CD4-positive, alpha-beta T cell (primary cell): ENCODE measurements at regions not wholly inside any gene's neighbourhood (a gene's known extent, or its start where the extent isn't known, plus 50 kb on each side); places are given as distances from the start of the nearest gene placed in this dataset.

ENCODE experiments used
- ATAC-seq: fragments of 200-7000 bp; cut with Tn5 transposase; one replicate; pipeline ENCODE4 v1.10.0; 2022; ENCODE audit warnings: mild to moderate bottlenecking; ENCODE audit not compliant: poor library complexity
- CTCF ChIA-PET: fragments of 350-600 bp; sonication (Branson Sonifier 250); formaldehyde crosslinking; loops from one replicate; lab custom pipeline; 2021; ENCODE audit warnings: antibody characterized with exemption, inconsistent platforms; lab: Charles Lee
- POLR2A ChIA-PET: fragments of 350-600 bp; sonication (Branson Sonifier 250); formaldehyde crosslinking; loops from one replicate; lab custom pipeline; 2021; ENCODE audit warnings: antibody characterized with exemption, inconsistent platforms; lab: Charles Lee
- DNase-seq, 14 experiments: peaks; one replicate each; pipeline ENCODE4 v3.0.0-alpha.2; 2013 to 2020; ENCODE audit warnings: mixed read lengths in 2 of 14
- H3K27ac ChIP-seq, 2 donors: one replicate each; pipeline versions ENCODE4 v1.5.1 to v1.7.0; 2013; ENCODE audit warnings: low read length in 2 of 2, low read depth in 1 of 2, mild to moderate bottlenecking in 1 of 2
- H3K27me3 ChIP-seq, 2 experiments: 1 replicate in 1 of 2; 2 replicates in 1 of 2; pipeline versions ENCODE4 v1.6.1 to v1.7.0; 2013; ENCODE audit warnings: low read length in 2 of 2, control low read depth in 1 of 2, mild to moderate bottlenecking in 1 of 2, moderate library complexity in 1 of 2; ENCODE audit not compliant: insufficient read depth in 2 of 2, control insufficient read depth in 1 of 2
- H3K36me3 ChIP-seq: one replicate; pipeline ENCODE4 v1.6.1; 2013; ENCODE audit warnings: low read length, control low read depth; ENCODE audit not compliant: insufficient read depth
- H3K4me1 ChIP-seq: one replicate; pipeline ENCODE4 v1.6.1; 2013; ENCODE audit warnings: low read length, control low read depth; ENCODE audit not compliant: insufficient read depth
- H3K4me3 ChIP-seq: one replicate; pipeline ENCODE4 v1.5.1; 2013; ENCODE audit warnings: mild to moderate bottlenecking, low read length, moderate library complexity
- H3K9me3 ChIP-seq, 2 experiments: 1 replicate in 1 of 2; 2 replicates in 1 of 2; pipeline versions ENCODE4 v1.6.1 to v1.7.0; 2013; ENCODE audit warnings: low read length in 2 of 2, mild to moderate bottlenecking in 2 of 2, control low read depth in 1 of 2, moderate library complexity in 1 of 2; ENCODE audit not compliant: control insufficient read depth in 1 of 2, insufficient read depth in 1 of 2
- H3K27ac Mint-ChIP-seq: one replicate; pipeline ENCODE4 v1.8.0; 2020; ENCODE audit warnings: mixed read lengths
- H3K27me3 Mint-ChIP-seq: one replicate; pipeline ENCODE4 v1.8.0; 2021; ENCODE audit warnings: mixed read lengths
- H3K36me3 Mint-ChIP-seq: one replicate; pipeline ENCODE4 v1.8.0; 2021; ENCODE audit warnings: low read depth, mixed read lengths
- H3K4me1 Mint-ChIP-seq: one replicate; pipeline ENCODE4 v1.8.0; 2021; ENCODE audit warnings: low read depth, mixed read lengths
- H3K4me3 Mint-ChIP-seq: one replicate; pipeline ENCODE4 v1.8.0; 2020; ENCODE audit warnings: mild to moderate bottlenecking, mixed read lengths
- H3K9me3 Mint-ChIP-seq: one replicate; pipeline ENCODE4 v1.8.0; 2020; ENCODE audit warnings: mixed read lengths
- intact Hi-C, 2 experiments: fragments of 100-400 bp; cut with DNase I in 1 of 2; cut with micrococcal nuclease in 1 of 2; formaldehyde crosslinking; loops; one replicate each; pipeline versions ENCODE4 v1.15.1 to v1.9.0; 2023 to 2025; cut with DNase I, micrococcal nuclease
- TF ChIP-seq, protein P1 (sequence below): fragments of 200-600 bp; IDR thresholded peaks from one replicate; pipeline ENCODE4 v1.8.0; 2022; ENCODE audit warnings: antibody characterized with exemption, mild to moderate bottlenecking

DNA sequence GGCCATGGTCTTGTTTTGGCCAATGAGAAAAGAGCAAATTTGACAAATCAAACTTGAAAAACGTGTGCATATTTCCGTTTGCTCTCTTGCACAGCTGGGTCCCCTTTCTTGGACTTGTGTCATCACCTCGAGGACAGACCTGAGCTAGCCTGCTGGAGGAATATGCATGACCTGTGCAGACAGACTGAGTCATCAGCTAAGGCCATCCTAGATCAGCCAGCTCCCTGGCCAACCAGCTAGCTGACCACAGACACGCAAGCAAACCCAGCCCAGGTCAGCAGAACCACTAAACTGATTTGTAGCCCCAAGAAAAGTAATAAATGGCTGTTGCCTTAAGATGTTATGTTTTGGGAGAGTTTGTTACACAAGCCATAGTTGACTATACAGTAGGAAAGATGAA lies 61.3 kb upstream of the PAX3 start:
- Histone ChIP-seq H3K27ac (no peak overlapping the region), H3K36me3 (no peaks in the 10 kb centered on the region), H3K4me1 (no peaks in the 10 kb centered on the region), H3K9me3 (peaks cover 0 to 4% of the 10 kb centered on the region in 2 experiments), H3K4me3 (no peak overlapping the region), H3K27me3 (no peaks in the 10 kb centered on the region)
- H3K4me1 Mint-ChIP-seq = no peaks in the 10 kb centered on the region
- ChIA-PET CTCF (no interaction called here), POLR2A (no interaction called here)
- no peak for ATAC-seq
- no peak overlapping the region for H3K4me3 Mint-ChIP-seq
- H3K36me3 Mint-ChIP-seq = no peaks in the 10 kb centered on the region
- peaks cover 11% of the 10 kb centered on the region for H3K27me3 Mint-ChIP-seq
- H3K27ac Mint-ChIP-seq = no peak overlapping the region
- peaks cover 2% of the 10 kb centered on the region for H3K9me3 Mint-ChIP-seq
- DNase-seq = peak in 2 of 14 experiments; percentile 8 to 32
- TF ChIP-seq, protein P1, sequence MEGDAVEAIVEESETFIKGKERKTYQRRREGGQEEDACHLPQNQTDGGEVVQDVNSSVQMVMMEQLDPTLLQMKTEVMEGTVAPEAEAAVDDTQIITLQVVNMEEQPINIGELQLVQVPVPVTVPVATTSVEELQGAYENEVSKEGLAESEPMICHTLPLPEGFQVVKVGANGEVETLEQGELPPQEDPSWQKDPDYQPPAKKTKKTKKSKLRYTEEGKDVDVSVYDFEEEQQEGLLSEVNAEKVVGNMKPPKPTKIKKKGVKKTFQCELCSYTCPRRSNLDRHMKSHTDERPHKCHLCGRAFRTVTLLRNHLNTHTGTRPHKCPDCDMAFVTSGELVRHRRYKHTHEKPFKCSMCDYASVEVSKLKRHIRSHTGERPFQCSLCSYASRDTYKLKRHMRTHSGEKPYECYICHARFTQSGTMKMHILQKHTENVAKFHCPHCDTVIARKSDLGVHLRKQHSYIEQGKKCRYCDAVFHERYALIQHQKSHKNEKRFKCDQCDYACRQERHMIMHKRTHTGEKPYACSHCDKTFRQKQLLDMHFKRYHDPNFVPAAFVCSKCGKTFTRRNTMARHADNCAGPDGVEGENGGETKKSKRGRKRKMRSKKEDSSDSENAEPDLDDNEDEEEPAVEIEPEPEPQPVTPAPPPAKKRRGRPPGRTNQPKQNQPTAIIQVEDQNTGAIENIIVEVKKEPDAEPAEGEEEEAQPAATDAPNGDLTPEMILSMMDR = no peak
- intact Hi-C loops = no loop called here

- no peak for ATAC-seq
Observed at GRCh38 chr2:222360997-222361396, 62.2 kb upstream of the PAX3 start.

DNA sequence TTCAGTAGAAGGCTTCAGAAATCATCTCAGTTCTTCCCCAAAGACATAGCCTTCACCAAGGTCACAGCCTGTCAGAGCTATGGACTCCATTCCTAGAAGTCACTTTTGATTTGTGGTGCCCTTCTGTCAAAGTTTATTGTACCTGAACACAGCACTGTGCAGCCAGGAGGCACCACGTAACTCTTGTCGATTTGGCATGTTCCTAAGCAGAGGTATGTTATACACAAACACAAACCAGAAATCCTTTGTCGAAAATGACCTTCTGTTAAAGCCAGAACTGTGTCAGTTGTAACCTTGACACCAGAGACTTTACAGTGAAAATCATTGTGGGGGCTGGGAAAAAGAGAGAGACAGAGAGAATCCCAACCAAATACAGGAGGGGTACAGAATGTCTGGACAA lies 62.6 kb upstream of the SGPP2 start:
- ATAC-seq = no peak
- no peak overlapping the region for H3K27ac ChIP-seq
- no peaks in the 10 kb centered on the region for H3K4me1 ChIP-seq
- Mint-ChIP-seq H3K27me3 (peaks cover 15% of the 10 kb centered on the region), H3K36me3 (no peaks in the 10 kb centered on the region), H3K4me1 (no peaks in the 10 kb centered on the region), H3K9me3 (peaks cover 2% of the 10 kb centered on the region), H3K27ac (no peak overlapping the region), H3K4me3 (no peak overlapping the region)
- peaks cover 0 to 4% of the 10 kb centered on the region in 2 experiments for H3K9me3 ChIP-seq
- H3K4me3 ChIP-seq = no peak overlapping the region
- DNase-seq = no peak
- ChIA-PET CTCF (no interaction called here), POLR2A (no interaction called here)
- TF ChIP-seq, protein P1 = no peak
- no peaks in the 10 kb centered on the region for H3K27me3 ChIP-seq
- intact Hi-C loops = no loop called here
- no peaks in the 10 kb centered on the region for H3K36me3 ChIP-seq

More at GRCh38 chr2:222360997-222361396, 62.2 kb upstream of the PAX3 start:
- Histone ChIP-seq H3K4me3 (no peak overlapping the region), H3K9me3 (peaks cover 0 to 4% of the 10 kb centered on the region in 2 experiments), H3K27ac (no peak overlapping the region), H3K27me3 (no peaks in the 10 kb centered on the region), H3K4me1 (no peaks in the 10 kb centered on the region), H3K36me3 (no peaks in the 10 kb centered on the region)
- ChIA-PET POLR2A (no interaction called here), CTCF (no interaction called here)
- intact Hi-C loops = no loop called here
- Mint-ChIP-seq H3K4me3 (no peak overlapping the region), H3K27me3 (peaks cover 15% of the 10 kb centered on the region), H3K36me3 (no peaks in the 10 kb centered on the region), H3K27ac (no peak overlapping the region), H3K9me3 (peaks cover 2% of the 10 kb centered on the region), H3K4me1 (no peaks in the 10 kb centered on the region)
- no peak for DNase-seq
- TF ChIP-seq, protein P1 = no peak
